ENCODE measurements at regions not wholly inside any gene's neighbourhood (a gene's known extent, or its start where the extent isn't known, plus 50 kb on each side); places are given as distances from the start of the nearest gene placed in this dataset.

DNA sequence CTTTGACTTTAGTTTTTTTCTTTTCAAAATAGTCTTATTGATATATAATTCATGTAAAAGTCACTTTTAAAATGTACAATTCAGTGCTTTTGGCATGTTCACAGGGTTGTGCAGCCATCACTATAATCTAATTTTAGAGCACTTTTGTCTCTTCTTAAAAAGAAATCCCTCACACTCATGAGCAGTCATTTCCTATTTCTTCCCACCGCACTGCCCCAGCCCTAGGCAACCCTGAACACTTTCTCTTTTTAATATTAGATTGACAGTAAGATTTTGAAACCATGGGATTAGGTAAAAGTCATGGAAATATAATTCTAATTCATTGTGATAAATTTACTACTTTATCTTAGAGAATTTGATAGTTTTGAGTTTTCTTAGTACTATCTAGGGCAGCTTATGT, 309.4 kb downstream of the UTRN start:
- H3K27me3 Mint-ChIP-seq, result no peaks in the 10 kb centered on the region
- no peaks in the 10 kb centered on the region for H3K9me3 ChIP-seq (ENCODE audit: control insufficient read depth in 2 of 2, low read length in 2 of 2)
- peaks cover 8 to 31% (median 22%) of the 10 kb centered on the region in 4 donors for H3K4me1 Mint-ChIP-seq
- no peak overlapping the region for H3K27ac ChIP-seq (ENCODE audit: insufficient read depth, low read length, poor library complexity, severe bottlenecking)
- H3K4me3 Mint-ChIP-seq, result no peak overlapping the region
- ATAC-seq (ENCODE audit: low read depth in 2 of 2) (no peak), DNase-seq (no peak)
- H3K4me1 ChIP-seq (ENCODE audit: control insufficient read depth, insufficient read depth, low read length, poor library complexity, severe bottlenecking), result no peaks in the 10 kb centered on the region
- H3K36me3 Mint-ChIP-seq, result peaks cover 32% of the 10 kb centered on the region
- H3K27me3 ChIP-seq (ENCODE audit: control insufficient read depth, insufficient read depth, low read length), result no peaks in the 10 kb centered on the region
- no peak overlapping the region for H3K27ac Mint-ChIP-seq
- H3K4me3 ChIP-seq (ENCODE audit: low read depth, low read length), result no peak overlapping the region
- H3K9me3 Mint-ChIP-seq, result peaks cover 0 to 1% (median 0%) of the 10 kb centered on the region in 7 donors
- H3K36me3 ChIP-seq (ENCODE audit: control insufficient read depth, insufficient read depth, low read length), result peaks cover 18% of the 10 kb centered on the region

DNA sequence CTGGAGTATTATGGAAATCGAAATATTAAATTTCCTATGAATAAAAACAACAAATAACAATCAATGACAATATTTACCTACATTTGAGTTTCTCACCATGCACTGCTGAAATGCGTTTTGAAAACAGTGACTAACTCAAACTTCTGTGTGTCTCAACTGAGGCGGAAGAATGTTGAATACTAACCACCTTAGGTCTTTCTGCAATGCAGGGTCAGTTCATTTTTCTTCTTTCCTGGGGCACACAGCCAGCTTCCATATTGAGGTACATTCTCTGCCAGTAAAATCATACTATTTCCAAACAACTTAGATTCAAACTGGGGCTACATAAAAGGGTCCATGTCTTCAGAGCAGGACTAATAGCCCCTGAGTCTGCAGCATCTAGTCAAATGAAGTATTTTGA, 310.1 kb downstream of the UTRN start:
- no peaks in the 10 kb centered on the region for H3K4me1 ChIP-seq (ENCODE audit: control insufficient read depth, insufficient read depth, low read length, poor library complexity, severe bottlenecking)
- ATAC-seq (ENCODE audit: low read depth in 2 of 2), result no peak
- no peak overlapping the region for H3K4me3 ChIP-seq (ENCODE audit: low read depth, low read length)
- H3K27me3 ChIP-seq (ENCODE audit: control insufficient read depth, insufficient read depth, low read length), result no peaks in the 10 kb centered on the region
- H3K27me3 Mint-ChIP-seq, result no peaks in the 10 kb centered on the region
- peaks cover 0 to 1% (median 0%) of the 10 kb centered on the region in 7 donors for H3K9me3 Mint-ChIP-seq
- H3K4me1 Mint-ChIP-seq, result peaks cover 8 to 36% (median 25%) of the 10 kb centered on the region in 4 donors
- no peak overlapping the region for H3K27ac ChIP-seq (ENCODE audit: insufficient read depth, low read length, poor library complexity, severe bottlenecking)
- no peak for DNase-seq
- H3K27ac Mint-ChIP-seq, result no peak overlapping the region
- H3K36me3 Mint-ChIP-seq, result peaks cover 39% of the 10 kb centered on the region
- peaks cover 18% of the 10 kb centered on the region for H3K36me3 ChIP-seq (ENCODE audit: control insufficient read depth, insufficient read depth, low read length)
- no peak overlapping the region for H3K4me3 Mint-ChIP-seq
- H3K9me3 ChIP-seq (ENCODE audit: control insufficient read depth in 2 of 2, low read length in 2 of 2), result no peaks in the 10 kb centered on the region

DNA sequence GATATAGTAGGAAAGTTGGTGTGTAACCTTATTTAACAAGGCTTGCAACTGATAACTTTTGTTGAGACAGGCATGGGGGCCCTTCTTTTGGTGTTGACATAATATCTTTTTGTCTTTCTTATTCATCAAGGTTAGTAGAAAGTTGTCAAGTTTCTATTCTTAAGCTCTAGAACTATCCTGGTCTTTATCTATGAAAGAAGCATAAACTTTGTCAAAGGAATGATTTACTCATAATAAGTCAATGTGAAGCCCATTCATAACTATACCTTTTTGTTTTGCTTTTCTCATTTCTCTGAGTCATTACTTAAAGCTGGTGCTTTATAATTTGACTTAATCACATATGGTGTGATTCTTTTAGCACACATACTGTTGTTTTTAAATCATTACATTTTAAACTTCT, 312.4 kb downstream of the UTRN start:
- H3K36me3 Mint-ChIP-seq, result peaks cover 44% of the 10 kb centered on the region

DNA sequence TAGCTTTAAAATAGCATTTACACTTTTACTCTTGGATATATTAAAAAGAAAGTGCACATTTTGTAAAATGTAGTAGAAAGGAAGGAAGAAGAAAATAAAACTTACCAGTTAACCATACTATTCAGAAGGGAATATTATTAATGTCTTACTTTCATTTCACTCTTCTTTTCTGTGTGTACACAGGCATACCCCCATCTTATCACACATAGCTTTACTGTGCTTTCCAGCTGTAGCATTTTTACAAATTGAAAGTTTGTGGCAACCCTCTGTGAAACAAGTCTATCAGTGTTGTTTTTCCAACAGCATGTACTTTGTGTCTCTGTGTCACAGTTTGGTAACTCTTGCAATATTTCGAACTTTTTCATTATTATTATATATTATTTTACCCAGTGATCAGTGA, 314.5 kb downstream of the UTRN start:
- Mint-ChIP-seq H3K27ac (no peak overlapping the region), H3K27me3 (no peaks in the 10 kb centered on the region), H3K9me3 (peaks cover 0 to 6% (median 0%) of the 10 kb centered on the region in 7 donors), H3K36me3 (peaks cover 37% of the 10 kb centered on the region), H3K4me1 (peaks cover 16 to 55% (median 48%) of the 10 kb centered on the region in 4 donors), H3K4me3 (no peak overlapping the region)
- no peak for ATAC-seq (ENCODE audit: low read depth in 2 of 2)
- H3K27ac ChIP-seq (ENCODE audit: insufficient read depth, low read length, poor library complexity, severe bottlenecking), result no peak overlapping the region
- H3K4me1 ChIP-seq (ENCODE audit: control insufficient read depth, insufficient read depth, low read length, poor library complexity, severe bottlenecking), result no peaks in the 10 kb centered on the region
- peaks cover 0 to 4% of the 10 kb centered on the region in 2 experiments for H3K9me3 ChIP-seq (ENCODE audit: control insufficient read depth in 2 of 2, low read length in 2 of 2)
- DNase-seq, result no peak
- H3K4me3 ChIP-seq (ENCODE audit: low read depth, low read length), result no peak overlapping the region
- H3K36me3 ChIP-seq (ENCODE audit: control insufficient read depth, insufficient read depth, low read length), result no peaks in the 10 kb centered on the region
- H3K27me3 ChIP-seq (ENCODE audit: control insufficient read depth, insufficient read depth, low read length), result no peaks in the 10 kb centered on the region

More for the DNA sequence above, 312.4 kb downstream of the UTRN start:
- H3K4me1 Mint-ChIP-seq, result peaks cover 11 to 48% (median 44%) of the 10 kb centered on the region in 4 donors
- H3K27ac Mint-ChIP-seq, result no peak overlapping the region
- Histone ChIP-seq H3K27me3 (ENCODE audit: control insufficient read depth, insufficient read depth, low read length) (no peaks in the 10 kb centered on the region), H3K9me3 (ENCODE audit: control insufficient read depth in 2 of 2, low read length in 2 of 2) (peaks cover 0 to 4% of the 10 kb centered on the region in 2 experiments), H3K4me1 (ENCODE audit: control insufficient read depth, insufficient read depth, low read length, poor library complexity, severe bottlenecking) (no peaks in the 10 kb centered on the region), H3K4me3 (ENCODE audit: low read depth, low read length) (no peak overlapping the region), H3K27ac (ENCODE audit: insufficient read depth, low read length, poor library complexity, severe bottlenecking) (no peak overlapping the region), H3K36me3 (ENCODE audit: control insufficient read depth, insufficient read depth, low read length) (peaks cover 11% of the 10 kb centered on the region)
- peaks cover 0 to 6% (median 0%) of the 10 kb centered on the region in 7 donors for H3K9me3 Mint-ChIP-seq
- ATAC-seq (ENCODE audit: low read depth in 2 of 2), result no peak
- DNase-seq, result no peak
- no peak overlapping the region for H3K4me3 Mint-ChIP-seq
- H3K27me3 Mint-ChIP-seq, result no peaks in the 10 kb centered on the region

DNA sequence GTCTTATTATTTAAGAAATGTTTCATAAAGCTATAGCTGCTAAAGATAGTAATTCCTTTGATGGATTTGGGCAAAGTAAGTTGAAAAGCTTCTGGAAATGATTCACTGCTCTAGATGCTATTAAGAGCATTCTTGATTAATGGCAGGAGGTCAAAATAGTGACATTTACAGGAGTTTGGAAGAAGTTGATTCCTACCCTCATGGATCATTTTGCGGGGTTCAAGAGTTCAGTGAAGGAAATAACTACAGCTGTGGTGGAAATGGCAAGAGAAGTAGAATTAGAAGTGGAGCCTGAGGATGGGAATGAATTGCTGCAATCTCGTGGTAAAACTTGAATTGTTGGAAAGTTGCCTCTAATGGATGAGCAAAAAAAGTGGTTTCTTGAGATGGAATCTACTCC, 316.1 kb downstream of the UTRN start:
- peaks cover 0 to 6% (median 0%) of the 10 kb centered on the region in 7 donors for H3K9me3 Mint-ChIP-seq
- Histone ChIP-seq H3K4me1 (ENCODE audit: control insufficient read depth, insufficient read depth, low read length, poor library complexity, severe bottlenecking) (no peaks in the 10 kb centered on the region), H3K9me3 (ENCODE audit: control insufficient read depth in 2 of 2, low read length in 2 of 2) (peaks cover 0 to 4% of the 10 kb centered on the region in 2 experiments), H3K4me3 (ENCODE audit: low read depth, low read length) (no peak overlapping the region), H3K36me3 (ENCODE audit: control insufficient read depth, insufficient read depth, low read length) (no peaks in the 10 kb centered on the region), H3K27me3 (ENCODE audit: control insufficient read depth, insufficient read depth, low read length) (no peaks in the 10 kb centered on the region), H3K27ac (ENCODE audit: insufficient read depth, low read length, poor library complexity, severe bottlenecking) (no peak overlapping the region)
- no peak for DNase-seq
- H3K27me3 Mint-ChIP-seq, result no peaks in the 10 kb centered on the region
- H3K27ac Mint-ChIP-seq, result no peak overlapping the region
- peaks cover 8 to 50% (median 43%) of the 10 kb centered on the region in 4 donors for H3K4me1 Mint-ChIP-seq
- no peak for ATAC-seq (ENCODE audit: low read depth in 2 of 2)
- H3K36me3 Mint-ChIP-seq, result peaks cover 33% of the 10 kb centered on the region
- no peak overlapping the region for H3K4me3 Mint-ChIP-seq

DNA sequence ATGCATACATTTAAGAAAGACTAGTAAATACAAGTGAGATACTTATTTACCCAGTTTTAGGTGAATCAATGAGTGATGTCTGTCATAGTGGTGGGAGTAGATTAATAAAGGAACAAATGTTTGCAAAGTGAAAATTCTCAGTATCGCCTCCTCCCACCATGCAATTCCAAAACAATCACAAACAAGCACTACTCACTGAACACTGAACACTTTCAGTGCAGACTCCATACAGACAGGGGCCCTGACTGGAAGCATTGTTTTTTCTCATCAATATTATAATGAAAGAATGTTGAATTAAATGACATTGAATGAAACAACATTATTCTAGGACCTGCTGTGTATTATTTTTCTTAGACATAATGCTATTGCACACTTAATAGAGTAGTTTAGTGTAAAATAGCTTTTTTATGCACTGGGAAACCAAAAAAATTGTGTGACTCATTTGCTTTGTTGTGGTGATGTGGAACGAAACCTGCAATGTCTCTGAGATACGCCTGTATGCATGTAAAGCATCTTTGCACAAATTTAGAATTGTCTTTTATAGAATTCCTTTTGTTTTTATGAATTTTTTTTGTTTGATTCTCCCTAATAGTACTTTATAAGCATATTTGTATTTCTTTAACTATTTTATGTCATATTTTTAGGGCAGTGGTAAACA, 317.5 kb downstream of the UTRN start:
- H3K36me3 ChIP-seq (ENCODE audit: control insufficient read depth, insufficient read depth, low read length), result no peaks in the 10 kb centered on the region
- DNase-seq (peak in 1 of 3 donors; percentile 41), ATAC-seq (ENCODE audit: low read depth in 2 of 2) (peak; percentile 47 to 71)
- Mint-ChIP-seq H3K36me3 (peaks cover 36% of the 10 kb centered on the region), H3K4me3 (no peak overlapping the region), H3K27me3 (no peaks in the 10 kb centered on the region), H3K27ac (no peak overlapping the region), H3K4me1 (peaks cover 19 to 56% (median 47%) of the 10 kb centered on the region in 4 donors), H3K9me3 (peaks cover 0 to 6% (median 0%) of the 10 kb centered on the region in 7 donors)
- H3K4me1 ChIP-seq (ENCODE audit: control insufficient read depth, insufficient read depth, low read length, poor library complexity, severe bottlenecking), result no peaks in the 10 kb centered on the region
- no peak overlapping the region for H3K27ac ChIP-seq (ENCODE audit: insufficient read depth, low read length, poor library complexity, severe bottlenecking)
- H3K27me3 ChIP-seq (ENCODE audit: control insufficient read depth, insufficient read depth, low read length), result no peaks in the 10 kb centered on the region
- H3K4me3 ChIP-seq (ENCODE audit: low read depth, low read length), result no peak overlapping the region
- H3K9me3 ChIP-seq (ENCODE audit: control insufficient read depth in 2 of 2, low read length in 2 of 2), result peaks cover 0 to 4% of the 10 kb centered on the region in 2 experiments

DNA sequence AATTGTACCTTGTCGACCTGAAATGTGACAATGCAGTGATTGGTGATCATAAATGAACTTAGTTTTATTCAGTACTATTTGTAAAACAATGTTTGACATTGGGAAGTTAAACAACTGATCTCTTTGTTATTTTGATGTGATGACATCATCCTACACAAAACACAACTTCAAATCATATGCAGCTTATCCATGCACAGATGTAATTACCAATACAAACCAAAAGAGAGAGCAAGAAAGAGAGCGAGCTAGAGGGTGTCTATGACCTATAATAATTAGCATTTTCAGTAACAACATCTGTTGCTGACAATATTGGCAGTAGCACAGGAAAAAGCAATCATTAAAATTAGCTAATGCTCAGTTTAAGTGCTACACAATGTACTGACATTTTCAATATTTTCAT, 320.9 kb downstream of the UTRN start:
- Mint-ChIP-seq H3K9me3 (peaks cover 0 to 2% (median 0%) of the 10 kb centered on the region in 7 donors), H3K27ac (peak overlapping the region in 1 of 3 donors; percentile 42), H3K4me1 (peaks cover 31 to 54% (median 40%) of the 10 kb centered on the region in 4 donors), H3K4me3 (no peak overlapping the region), H3K36me3 (peaks cover 35% of the 10 kb centered on the region), H3K27me3 (no peaks in the 10 kb centered on the region)
- Histone ChIP-seq H3K4me1 (ENCODE audit: control insufficient read depth, insufficient read depth, low read length, poor library complexity, severe bottlenecking) (peaks cover 5% of the 10 kb centered on the region), H3K27me3 (ENCODE audit: control insufficient read depth, insufficient read depth, low read length) (no peaks in the 10 kb centered on the region), H3K27ac (ENCODE audit: insufficient read depth, low read length, poor library complexity, severe bottlenecking) (no peak overlapping the region), H3K36me3 (ENCODE audit: control insufficient read depth, insufficient read depth, low read length) (no peaks in the 10 kb centered on the region), H3K4me3 (ENCODE audit: low read depth, low read length) (no peak overlapping the region), H3K9me3 (ENCODE audit: control insufficient read depth in 2 of 2, low read length in 2 of 2) (no peaks in the 10 kb centered on the region)
- ATAC-seq (ENCODE audit: low read depth in 2 of 2), result no peak
- no peak for DNase-seq
